Neural crest cell (in vitro differentiated cells): ENCODE measurements at regions not wholly inside any gene's neighbourhood (a gene's known extent, or its start where the extent isn't known, plus 50 kb on each side); places are given as distances from the start of the nearest gene placed in this dataset.

Experiments used
- DNase-seq: peaks from one replicate; pipeline ENCODE4 v3.0.0; 2021; ENCODE audit warnings: low read depth, mixed read lengths, low spot score
- H3K27ac Mint-ChIP-seq: one replicate; pipeline ENCODE4 v1.8.0; 2021; ENCODE audit warnings: mild to moderate bottlenecking, mixed read lengths; ENCODE audit not compliant: unreplicated experiment
- H3K27me3 Mint-ChIP-seq: 2 replicates; pipeline ENCODE4 v1.8.0; 2021; ENCODE audit warnings: low read depth, mild to moderate bottlenecking, mixed read lengths
- H3K36me3 Mint-ChIP-seq: 2 replicates; pipeline ENCODE4 v1.8.0; 2021; ENCODE audit warnings: low read depth, mild to moderate bottlenecking, mixed read lengths
- H3K4me1 Mint-ChIP-seq: 2 replicates; pipeline ENCODE4 v1.8.0; 2021; ENCODE audit warnings: mixed read lengths
- H3K4me3 Mint-ChIP-seq: one replicate; pipeline ENCODE4 v1.8.0; 2021; ENCODE audit warnings: mild to moderate bottlenecking, mixed read lengths
- H3K9me3 Mint-ChIP-seq: 2 replicates; pipeline ENCODE4 v1.8.0; 2021; ENCODE audit warnings: mixed read lengths
- CTCF ChIP-seq: fragments of 200-600 bp; sonication (generic); conservative IDR thresholded peaks from 2 replicates; pipeline ENCODE4 v1.5.0; 2021; ENCODE audit warnings: antibody characterized with exemption, mild to moderate bottlenecking

- Mint-ChIP-seq H3K36me3 (no peaks in the 10 kb centered on the region), H3K4me1 (peaks cover 6% of the 10 kb centered on the region), H3K27me3 (no peaks in the 10 kb centered on the region), H3K4me3 (no peak overlapping the region), H3K27ac (no peak overlapping the region), H3K9me3 (peaks cover 7% of the 10 kb centered on the region)
- DNase-seq, result no peak
- TF ChIP-seq CTCF, result no peak
Observed at GRCh38 chr11:70839851-70840250, 412.5 kb downstream of the SHANK2 start.

DNA sequence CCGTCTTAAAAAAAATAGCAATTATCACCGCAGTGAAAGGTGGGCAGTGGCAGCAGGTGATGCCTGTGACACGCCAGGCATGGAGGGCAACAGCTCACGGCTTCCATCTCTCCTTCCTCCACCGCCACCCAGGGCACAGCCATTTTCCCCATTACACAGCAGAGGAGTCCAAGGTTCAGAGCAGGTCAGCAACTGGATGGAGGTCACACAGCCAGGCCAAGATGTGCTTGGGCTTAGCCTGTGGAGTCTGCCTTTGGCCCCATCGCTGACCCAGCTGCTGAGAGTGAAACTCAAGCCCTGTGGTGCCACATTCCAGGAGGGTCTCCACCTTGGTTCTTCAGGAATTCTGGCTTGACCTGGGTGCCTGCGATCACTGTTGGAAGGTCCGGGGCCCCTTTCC is 411.1 kb downstream of the SHANK2 start:
- no peak for DNase-seq
- Mint-ChIP-seq H3K36me3 (no peaks in the 10 kb centered on the region), H3K4me1 (peaks cover 6% of the 10 kb centered on the region), H3K9me3 (peaks cover 7% of the 10 kb centered on the region), H3K4me3 (no peak overlapping the region), H3K27ac (no peak overlapping the region), H3K27me3 (no peaks in the 10 kb centered on the region)
- no peak for TF ChIP-seq CTCF

DNA sequence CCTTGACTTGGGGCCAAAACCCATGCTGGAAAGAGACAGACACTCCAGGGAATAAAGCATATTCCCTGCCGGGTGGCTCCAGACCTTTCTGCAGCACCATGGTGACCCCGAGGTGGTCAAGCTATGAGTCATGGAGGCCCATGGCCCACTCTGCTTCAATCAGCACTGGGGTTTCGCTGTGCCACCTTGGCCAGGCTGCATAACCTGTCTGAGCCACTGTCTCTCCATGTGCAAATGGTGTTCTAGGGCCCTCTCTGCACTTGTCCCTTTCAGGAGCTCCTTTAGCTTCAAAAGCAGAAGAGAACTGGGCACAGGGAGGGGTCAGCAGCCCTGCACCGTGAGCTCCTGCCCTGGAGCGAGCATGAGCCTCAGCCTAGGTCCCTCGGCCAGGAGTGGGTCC is 410.1 kb downstream of the SHANK2 start:
- H3K4me3 Mint-ChIP-seq, result no peak overlapping the region
- H3K4me1 Mint-ChIP-seq, result peaks cover 6% of the 10 kb centered on the region
- peaks cover 7% of the 10 kb centered on the region for H3K9me3 Mint-ChIP-seq
- H3K36me3 Mint-ChIP-seq, result no peaks in the 10 kb centered on the region
- DNase-seq, result no peak
- no peak for TF ChIP-seq CTCF
- no peak overlapping the region for H3K27ac Mint-ChIP-seq
- H3K27me3 Mint-ChIP-seq, result no peaks in the 10 kb centered on the region

DNA sequence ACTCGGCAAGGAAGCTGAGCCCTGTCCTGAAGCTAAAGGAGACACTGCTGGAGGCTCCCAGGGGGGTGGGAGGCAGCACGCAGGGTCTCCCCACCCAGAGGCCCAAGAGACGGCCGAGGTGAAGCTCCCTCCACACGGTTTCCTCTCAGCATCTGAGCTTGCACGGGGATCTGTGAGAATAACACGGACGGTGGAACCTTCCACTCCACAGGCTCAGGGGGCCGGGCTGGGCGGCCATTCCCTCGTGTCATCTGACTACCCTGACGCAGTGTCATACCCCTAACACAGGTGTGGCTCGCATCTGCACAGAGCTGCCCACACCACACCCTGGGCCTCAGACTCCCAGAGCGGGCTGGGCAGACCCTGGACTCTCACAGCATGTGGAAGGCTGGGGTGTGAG is 409.7 kb downstream of the SHANK2 start:
- Mint-ChIP-seq H3K36me3 (no peaks in the 10 kb centered on the region), H3K27me3 (no peaks in the 10 kb centered on the region), H3K4me3 (no peak overlapping the region), H3K4me1 (peaks cover 6% of the 10 kb centered on the region), H3K9me3 (peaks cover 7% of the 10 kb centered on the region), H3K27ac (no peak overlapping the region)
- TF ChIP-seq CTCF, result no peak
- DNase-seq, result no peak

DNA sequence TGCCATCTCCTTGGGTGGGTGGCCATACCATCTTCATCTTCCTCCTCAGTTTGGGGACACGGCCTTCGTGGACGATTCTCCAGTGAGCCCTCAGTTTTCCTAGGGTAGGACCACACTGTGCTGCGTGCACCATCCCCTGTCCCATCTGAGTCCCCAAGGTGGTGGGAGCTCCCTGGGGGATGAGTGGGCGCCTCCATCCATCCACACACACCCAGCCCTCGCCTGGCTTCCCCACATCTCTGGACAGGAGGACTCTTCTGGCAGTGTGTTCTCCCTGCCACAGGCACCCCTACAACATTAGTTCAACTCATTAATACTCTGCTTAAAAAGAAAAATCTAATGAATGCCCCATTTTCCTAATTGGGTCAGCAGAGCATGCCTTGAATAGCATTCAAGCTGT is 408.5 kb downstream of the SHANK2 start:
- DNase-seq, result no peak
- Mint-ChIP-seq H3K9me3 (no peaks in the 10 kb centered on the region), H3K27me3 (no peaks in the 10 kb centered on the region), H3K4me3 (no peak overlapping the region), H3K4me1 (no peaks in the 10 kb centered on the region), H3K27ac (no peak overlapping the region), H3K36me3 (no peaks in the 10 kb centered on the region)
- no peak for TF ChIP-seq CTCF

GRCh38 chr11:70844387-70844786 is 408.0 kb downstream of the SHANK2 start:
- no peak overlapping the region for H3K4me3 Mint-ChIP-seq
- no peak for TF ChIP-seq CTCF
- DNase-seq, result no peak
- H3K27me3 Mint-ChIP-seq, result no peaks in the 10 kb centered on the region
- no peak overlapping the region for H3K27ac Mint-ChIP-seq
- no peaks in the 10 kb centered on the region for H3K9me3 Mint-ChIP-seq
- H3K4me1 Mint-ChIP-seq, result no peaks in the 10 kb centered on the region
- H3K36me3 Mint-ChIP-seq, result no peaks in the 10 kb centered on the region
